ENCODE measurements at regions not wholly inside any gene's neighbourhood (a gene's known extent, or its start where the extent isn't known, plus 50 kb on each side); places are given as distances from the start of the nearest gene placed in this dataset.

DNA sequence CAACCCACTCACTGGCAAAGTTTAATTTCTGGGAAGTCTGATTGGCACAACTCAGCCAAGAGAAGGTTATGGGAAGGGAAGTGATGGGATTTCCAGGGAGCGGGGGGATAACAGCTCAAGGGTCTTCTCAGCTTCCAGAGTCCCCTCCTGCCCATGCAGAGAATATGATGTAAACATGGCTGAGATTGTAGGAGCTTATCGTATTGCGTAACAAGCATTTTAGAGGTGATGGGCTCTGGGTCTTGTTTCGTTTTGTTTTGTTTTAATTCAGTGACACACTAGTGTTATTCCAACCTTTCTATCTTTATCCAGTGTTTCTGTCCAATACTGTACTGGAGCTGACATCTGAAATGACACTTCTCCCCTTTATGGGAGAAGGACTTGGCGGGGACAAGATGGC, 762.1 kb upstream of the TMEM132C start:
- H3K4me3 ChIP-seq: no peak overlapping the region
- TF ChIP-seq, protein P1, sequence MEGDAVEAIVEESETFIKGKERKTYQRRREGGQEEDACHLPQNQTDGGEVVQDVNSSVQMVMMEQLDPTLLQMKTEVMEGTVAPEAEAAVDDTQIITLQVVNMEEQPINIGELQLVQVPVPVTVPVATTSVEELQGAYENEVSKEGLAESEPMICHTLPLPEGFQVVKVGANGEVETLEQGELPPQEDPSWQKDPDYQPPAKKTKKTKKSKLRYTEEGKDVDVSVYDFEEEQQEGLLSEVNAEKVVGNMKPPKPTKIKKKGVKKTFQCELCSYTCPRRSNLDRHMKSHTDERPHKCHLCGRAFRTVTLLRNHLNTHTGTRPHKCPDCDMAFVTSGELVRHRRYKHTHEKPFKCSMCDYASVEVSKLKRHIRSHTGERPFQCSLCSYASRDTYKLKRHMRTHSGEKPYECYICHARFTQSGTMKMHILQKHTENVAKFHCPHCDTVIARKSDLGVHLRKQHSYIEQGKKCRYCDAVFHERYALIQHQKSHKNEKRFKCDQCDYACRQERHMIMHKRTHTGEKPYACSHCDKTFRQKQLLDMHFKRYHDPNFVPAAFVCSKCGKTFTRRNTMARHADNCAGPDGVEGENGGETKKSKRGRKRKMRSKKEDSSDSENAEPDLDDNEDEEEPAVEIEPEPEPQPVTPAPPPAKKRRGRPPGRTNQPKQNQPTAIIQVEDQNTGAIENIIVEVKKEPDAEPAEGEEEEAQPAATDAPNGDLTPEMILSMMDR (IDR thresholded peaks at IDR 0.05): no peak
- H3K27ac ChIP-seq: no peak overlapping the region
- no peak for DNase-seq (ENCODE audit: low spot score)

- DNase-seq (ENCODE audit: low spot score): no peak
- H3K27ac ChIP-seq: no peak overlapping the region
- TF ChIP-seq, protein P1 (IDR thresholded peaks at IDR 0.05): no peak
Measured at GRCh38 chr12:127507341-127507740, 759.6 kb upstream of the TMEM132C start.

DNA sequence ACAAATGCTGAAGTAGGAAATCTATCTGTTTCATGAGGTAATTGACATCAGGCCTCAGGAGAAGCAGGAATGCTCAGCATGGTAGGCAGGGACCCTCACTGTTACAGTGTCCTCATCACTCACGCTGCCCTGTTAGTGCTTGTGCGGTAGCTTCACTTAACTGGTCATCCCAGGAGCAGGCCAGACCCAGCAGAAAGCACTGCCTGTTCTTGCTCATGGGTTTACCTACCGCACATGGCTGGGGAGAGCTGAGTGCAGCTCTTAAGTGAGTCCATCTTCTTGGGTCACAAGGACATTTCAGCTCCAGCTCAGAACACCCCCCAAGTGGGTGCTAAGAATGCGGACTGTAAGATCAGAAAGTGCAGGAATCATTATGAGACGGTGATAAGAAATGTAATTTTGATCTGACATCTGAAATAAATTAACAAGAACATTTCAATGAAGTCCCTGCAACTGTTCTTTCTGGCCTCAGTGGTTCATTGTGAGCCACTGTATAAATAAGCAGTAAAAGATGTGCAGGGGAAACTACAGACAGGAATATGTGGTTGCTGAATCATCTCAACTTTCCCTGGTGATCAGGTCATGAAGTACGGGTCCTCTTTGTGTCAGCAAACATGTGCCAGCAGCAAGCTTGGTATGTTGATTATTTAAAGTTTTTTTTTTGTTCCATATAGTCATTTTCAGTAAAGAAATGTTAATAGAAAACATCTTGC, 757.7 kb upstream of the TMEM132C start:
- no peak overlapping the region for H3K27ac ChIP-seq
- TF ChIP-seq, protein P1 (IDR thresholded peaks at IDR 0.05): no peak

More at GRCh38 chr12:127507341-127507740, 759.6 kb upstream of the TMEM132C start:
- H3K4me3 ChIP-seq: no peak overlapping the region

DNA sequence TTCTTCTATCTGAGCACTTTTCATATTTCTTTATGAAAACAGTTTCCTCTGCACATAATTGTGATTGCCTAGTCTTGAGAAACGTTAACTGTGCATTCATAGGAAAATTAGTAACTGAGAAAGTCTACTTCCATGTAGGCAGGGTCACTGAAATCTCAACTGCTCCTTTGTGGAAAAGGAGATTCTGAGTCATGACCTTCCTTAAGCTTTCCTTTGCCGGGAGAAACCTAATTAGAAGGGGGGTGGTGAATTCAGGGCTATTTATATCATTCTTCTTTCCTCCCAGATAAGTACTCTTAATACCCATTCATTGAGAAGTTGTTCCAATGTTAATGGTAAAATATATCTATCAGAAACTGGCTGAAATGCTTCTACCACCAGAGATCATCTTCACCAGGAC, 751.0 kb upstream of the TMEM132C start:
- TF ChIP-seq, protein P1 (IDR thresholded peaks at IDR 0.05): no peak
- no peak overlapping the region for H3K4me3 ChIP-seq
- H3K27ac ChIP-seq: no peak overlapping the region
- no peak for DNase-seq (ENCODE audit: low spot score)

More for the DNA sequence above, 757.7 kb upstream of the TMEM132C start:
- no peak overlapping the region for H3K4me3 ChIP-seq
- no peak for DNase-seq (ENCODE audit: low spot score)

DNA sequence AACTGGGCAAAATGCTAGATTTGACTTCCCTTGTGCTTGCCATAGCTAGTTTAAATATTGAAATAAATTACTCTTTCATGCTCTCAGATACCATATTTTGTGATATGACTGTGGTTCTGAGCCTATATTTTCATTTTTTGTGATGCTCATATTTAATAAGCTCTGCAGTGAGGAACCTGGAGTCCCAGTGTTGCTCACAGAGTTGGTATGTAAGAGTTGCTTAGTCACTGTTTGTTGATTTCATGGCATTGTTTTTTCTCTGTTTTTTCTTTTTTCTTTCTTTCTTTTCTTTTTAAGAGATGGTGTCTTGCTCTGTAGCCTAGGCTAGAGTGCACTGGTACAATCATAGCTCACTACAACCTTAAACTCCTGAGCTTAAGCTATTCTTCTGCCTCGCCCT, 750.5 kb upstream of the TMEM132C start:
- TF ChIP-seq, protein P1 (IDR thresholded peaks at IDR 0.05): no peak
- H3K4me3 ChIP-seq: no peak overlapping the region
- no peak overlapping the region for H3K27ac ChIP-seq
- no peak for DNase-seq (ENCODE audit: low spot score)

- no peak overlapping the region for H3K4me3 ChIP-seq
- TF ChIP-seq, protein P1 (IDR thresholded peaks at IDR 0.05): no peak
- DNase-seq (ENCODE audit: low spot score): no peak
- no peak overlapping the region for H3K27ac ChIP-seq
Measured at GRCh38 chr12:127519779-127520178, 747.2 kb upstream of the TMEM132C start.

GRCh38 chr12:127526925-127527324, 740.0 kb upstream of the TMEM132C start:
- H3K4me3 ChIP-seq: no peak overlapping the region
- no peak for DNase-seq (ENCODE audit: low spot score)
- no peak overlapping the region for H3K27ac ChIP-seq
- TF ChIP-seq, protein P1 (IDR thresholded peaks at IDR 0.05): no peak

All from coronary artery (tissue), 2 donors.